ENCODE measurements at regions not wholly inside any gene's neighbourhood (a gene's known extent, or its start where the extent isn't known, plus 50 kb on each side); places are given as distances from the start of the nearest gene placed in this dataset.
"Not testable (repeated sequence)": the region's sequence is repeated elsewhere in the genome, so short reads cannot be mapped to it uniquely, and the experiment has no call there.

GRCh38 chrX:25096522-25097045, 80.8 kb upstream of the ARX start:
- H3K4me1 Mint-ChIP-seq (ENCODE audit: low read depth), result no peaks in the 10 kb centered on the region
- ATAC-seq (replicated peaks in 1 of 2) (no peak), DNase-seq (no peak)
- no peaks in the 10 kb centered on the region for H3K9me3 Mint-ChIP-seq
- H3K4me3 Mint-ChIP-seq, result no peak overlapping the region
- peaks cover 6% of the 10 kb centered on the region for H3K27me3 Mint-ChIP-seq (ENCODE audit: low read depth)
- H3K36me3 Mint-ChIP-seq (ENCODE audit: insufficient read depth in 2 of 2), result no peaks in the 10 kb centered on the region
- H3K27ac Mint-ChIP-seq, result no peak overlapping the region

GRCh38 chrX:25091152-25091551, 75.4 kb upstream of the ARX start:
- H3K27ac Mint-ChIP-seq; DNase-seq; H3K4me3 Mint-ChIP-seq; H3K9me3 Mint-ChIP-seq; H3K27me3 Mint-ChIP-seq (ENCODE audit: low read depth); H3K36me3 Mint-ChIP-seq (ENCODE audit: insufficient read depth in 2 of 2); H3K4me1 Mint-ChIP-seq (ENCODE audit: low read depth); ATAC-seq (replicated peaks in 1 of 2): not testable (repeated sequence)

GRCh38 chrX:25084446-25084845, 68.7 kb upstream of the ARX start:
- DNase-seq (no peak), ATAC-seq (replicated peaks in 1 of 2) (no peak)
- Mint-ChIP-seq H3K9me3 (peaks cover 4 to 7% of the 10 kb centered on the region in 2 donors), H3K27ac (no peak overlapping the region), H3K27me3 (ENCODE audit: low read depth) (peaks cover 6% of the 10 kb centered on the region), H3K4me3 (no peak overlapping the region), H3K36me3 (ENCODE audit: insufficient read depth in 2 of 2) (peaks cover 0 to 3% of the 10 kb centered on the region in 2 donors), H3K4me1 (ENCODE audit: low read depth) (no peaks in the 10 kb centered on the region)

GRCh38 chrX:25083661-25084060, 67.9 kb upstream of the ARX start:
- peaks cover 6% of the 10 kb centered on the region for H3K27me3 Mint-ChIP-seq (ENCODE audit: low read depth)
- peaks cover 2 to 3% of the 10 kb centered on the region in 2 donors for H3K9me3 Mint-ChIP-seq
- ATAC-seq (replicated peaks in 1 of 2) (peak; percentile 26 to 51), DNase-seq (peak in 1 of 2 donors; percentile 2)
- H3K4me1 Mint-ChIP-seq (ENCODE audit: low read depth), result no peaks in the 10 kb centered on the region
- H3K4me3 Mint-ChIP-seq, result no peak overlapping the region
- H3K27ac Mint-ChIP-seq, result no peak overlapping the region
- H3K36me3 Mint-ChIP-seq (ENCODE audit: insufficient read depth in 2 of 2), result no peaks in the 10 kb centered on the region

GRCh38 chrX:25079020-25079419, 63.3 kb upstream of the ARX start:
- ATAC-seq (replicated peaks in 1 of 2), result no peak
- no peak overlapping the region for H3K27ac Mint-ChIP-seq
- H3K4me3 Mint-ChIP-seq, result no peak overlapping the region
- no peaks in the 10 kb centered on the region for H3K9me3 Mint-ChIP-seq
- no peaks in the 10 kb centered on the region for H3K36me3 Mint-ChIP-seq (ENCODE audit: insufficient read depth in 2 of 2)
- H3K27me3 Mint-ChIP-seq (ENCODE audit: low read depth), result peaks cover 17% of the 10 kb centered on the region
- H3K4me1 Mint-ChIP-seq (ENCODE audit: low read depth), result no peaks in the 10 kb centered on the region
- DNase-seq, result no peak

- Mint-ChIP-seq H3K4me3 (no peak overlapping the region), H3K4me1 (ENCODE audit: low read depth) (no peaks in the 10 kb centered on the region), H3K27me3 (ENCODE audit: low read depth) (peaks cover 17% of the 10 kb centered on the region), H3K27ac (no peak overlapping the region), H3K36me3 (ENCODE audit: insufficient read depth in 2 of 2) (no peaks in the 10 kb centered on the region), H3K9me3 (no peaks in the 10 kb centered on the region)
- ATAC-seq (replicated peaks in 1 of 2) (no peak), DNase-seq (no peak)
Observed at GRCh38 chrX:25076941-25077500, 61.3 kb upstream of the ARX start.

- Mint-ChIP-seq H3K27me3 (ENCODE audit: low read depth) (peaks cover 9% of the 10 kb centered on the region), H3K27ac (no peak overlapping the region), H3K4me3 (no peak overlapping the region), H3K4me1 (ENCODE audit: low read depth) (peaks cover 13% of the 10 kb centered on the region), H3K36me3 (ENCODE audit: insufficient read depth in 2 of 2) (no peaks in the 10 kb centered on the region), H3K9me3 (peaks cover 0 to 5% of the 10 kb centered on the region in 2 donors)
- ATAC-seq (replicated peaks in 1 of 2) (no peak), DNase-seq (no peak)
Observed at GRCh38 chrX:25072247-25072646, 56.5 kb upstream of the ARX start.

- Mint-ChIP-seq H3K27ac (no peak overlapping the region), H3K4me1 (ENCODE audit: low read depth) (peaks cover 18% of the 10 kb centered on the region), H3K36me3 (ENCODE audit: insufficient read depth in 2 of 2) (no peaks in the 10 kb centered on the region), H3K4me3 (no peak overlapping the region), H3K9me3 (peaks cover 0 to 5% of the 10 kb centered on the region in 2 donors), H3K27me3 (ENCODE audit: low read depth) (peaks cover 9% of the 10 kb centered on the region)
- no peak for DNase-seq
- ATAC-seq (replicated peaks in 1 of 2), result no peak
Observed at GRCh38 chrX:25070038-25070437, 54.3 kb upstream of the ARX start.

- H3K4me1 Mint-ChIP-seq (ENCODE audit: low read depth), result peaks cover 18% of the 10 kb centered on the region
Observed at GRCh38 chrX:25069209-25069608, 53.4 kb upstream of the ARX start.

GRCh38 chrX:25068340-25068739, 52.6 kb upstream of the ARX start:
- no peaks in the 10 kb centered on the region for H3K36me3 Mint-ChIP-seq (ENCODE audit: insufficient read depth in 2 of 2)
- ATAC-seq (replicated peaks in 1 of 2) (no peak), DNase-seq (no peak)
- H3K27me3 Mint-ChIP-seq (ENCODE audit: low read depth), result peaks cover 9% of the 10 kb centered on the region
- peaks cover 18% of the 10 kb centered on the region for H3K4me1 Mint-ChIP-seq (ENCODE audit: low read depth)
- peaks cover 0 to 5% of the 10 kb centered on the region in 2 donors for H3K9me3 Mint-ChIP-seq
- H3K4me3 Mint-ChIP-seq, result peak overlapping the region in 1 of 2 donors; percentile 64
- H3K27ac Mint-ChIP-seq, result peak overlapping the region; percentile 73

More at GRCh38 chrX:25069209-25069608, 53.4 kb upstream of the ARX start:
- no peak overlapping the region for H3K4me3 Mint-ChIP-seq
- H3K27ac Mint-ChIP-seq, result no peak overlapping the region
- peaks cover 0 to 5% of the 10 kb centered on the region in 2 donors for H3K9me3 Mint-ChIP-seq
- H3K27me3 Mint-ChIP-seq (ENCODE audit: low read depth), result peaks cover 9% of the 10 kb centered on the region
- ATAC-seq (replicated peaks in 1 of 2), result no peak
- no peaks in the 10 kb centered on the region for H3K36me3 Mint-ChIP-seq (ENCODE audit: insufficient read depth in 2 of 2)
- DNase-seq, result no peak

- peaks cover 18% of the 10 kb centered on the region for H3K4me1 Mint-ChIP-seq (ENCODE audit: low read depth)
- peak overlapping the region; percentile 37 to 64 for H3K4me3 Mint-ChIP-seq
- H3K36me3 Mint-ChIP-seq (ENCODE audit: insufficient read depth in 2 of 2), result no peaks in the 10 kb centered on the region
- ATAC-seq (replicated peaks in 1 of 2) (peak; percentile 69 to 73), DNase-seq (no peak)
- H3K27me3 Mint-ChIP-seq (ENCODE audit: low read depth), result peaks cover 9% of the 10 kb centered on the region
- peaks cover 0 to 5% of the 10 kb centered on the region in 2 donors for H3K9me3 Mint-ChIP-seq
- peak overlapping the region; percentile 73 for H3K27ac Mint-ChIP-seq
Observed at GRCh38 chrX:25067271-25068172, 51.8 kb upstream of the ARX start.

GRCh38 chrX:25066131-25066530, 50.4 kb upstream of the ARX start:
- Mint-ChIP-seq H3K27me3 (ENCODE audit: low read depth) (peaks cover 9% of the 10 kb centered on the region), H3K4me1 (ENCODE audit: low read depth) (peaks cover 18% of the 10 kb centered on the region), H3K9me3 (peaks cover 0 to 5% of the 10 kb centered on the region in 2 donors), H3K4me3 (no peak overlapping the region), H3K27ac (no peak overlapping the region), H3K36me3 (ENCODE audit: insufficient read depth in 2 of 2) (no peaks in the 10 kb centered on the region)
- no peak for ATAC-seq (replicated peaks in 1 of 2)
- no peak for DNase-seq

All from activated T-cell treated with anti-CD3 and anti-CD28 coated beads, Interleukin-2, amount 50 U/mL, for 72 hours (primary cell).